Mesodermal cell (in vitro differentiated cells): ENCODE measurements at regions not wholly inside any gene's neighbourhood (a gene's known extent, or its start where the extent isn't known, plus 50 kb on each side); places are given as distances from the start of the nearest gene placed in this dataset.

Source experiments
- H3K27ac ChIP-seq: 2 replicates; pipeline ENCODE4 v1.7.0; 2013; ENCODE audit warnings: mild to moderate bottlenecking, low read depth, low read length, moderate library complexity; ENCODE audit not compliant: severe bottlenecking
- H3K36me3 ChIP-seq: 2 replicates; pipeline ENCODE4 v1.7.1; 2013; ENCODE audit warnings: mild to moderate bottlenecking, low read length, moderate library complexity; ENCODE audit not compliant: control insufficient read depth, insufficient read depth
- H3K4me1 ChIP-seq: one replicate; pipeline ENCODE4 v1.7.1; 2013; ENCODE audit warnings: mild to moderate bottlenecking, low read length; ENCODE audit not compliant: insufficient read depth, control insufficient read depth, poor library complexity, severe bottlenecking
- H3K4me3 ChIP-seq: 2 replicates; pipeline ENCODE4 v1.7.0; 2013; ENCODE audit warnings: low read length, control low read depth, mild to moderate bottlenecking; ENCODE audit not compliant: insufficient read depth, poor library complexity, severe bottlenecking; ENCODE audit errors: extremely low read depth
- H3K9me3 ChIP-seq: 2 replicates; pipeline ENCODE4 v1.7.1; 2013; ENCODE audit warnings: mild to moderate bottlenecking, low read length, moderate library complexity; ENCODE audit not compliant: control insufficient read depth
- WGBS, 2 experiments: methylation state at CpG; one replicate each; pipeline ENCODE4 v1.1.5; 2013; ENCODE audit warnings: missing lambda C conversion rate in 2 of 2; ENCODE audit not compliant: insufficient coverage in 2 of 2; 5-methylcytosine and 5-hydroxymethylcytosine counted together

- Histone ChIP-seq H3K4me3 (no peak overlapping the region), H3K27ac (no peak overlapping the region), H3K36me3 (no peaks in the 10 kb centered on the region), H3K9me3 (no peaks in the 10 kb centered on the region), H3K4me1 (no peaks in the 10 kb centered on the region)
- no CpG with 5 or more reads among the region's 3 CpGs for WGBS, 2 experiments
Observed at GRCh38 chr17:71689782-71690181, 431.0 kb upstream of the SOX9 start.

GRCh38 chr17:71699907-71700306, 420.9 kb upstream of the SOX9 start:
- no peaks in the 10 kb centered on the region for H3K9me3 ChIP-seq
- H3K4me1 ChIP-seq, result no peaks in the 10 kb centered on the region
- no peak overlapping the region for H3K27ac ChIP-seq
- H3K4me3 ChIP-seq, result no peak overlapping the region
- H3K36me3 ChIP-seq, result no peaks in the 10 kb centered on the region

GRCh38 chr17:71703701-71704100, 417.1 kb upstream of the SOX9 start:
- no peaks in the 10 kb centered on the region for H3K4me1 ChIP-seq
- WGBS, 2 experiments, result 79 to 97% methylated on average over 2 of the region's 2 CpGs

GRCh38 chr17:71709271-71709890, 411.4 kb upstream of the SOX9 start:
- no peak overlapping the region for H3K27ac ChIP-seq
- no peak overlapping the region for H3K4me3 ChIP-seq
- no peaks in the 10 kb centered on the region for H3K4me1 ChIP-seq
- 100% methylated on average over 2 of the region's 3 CpGs; no CpG with 5 or more reads in 1 of the 2 experiments for WGBS, 2 experiments
- no peaks in the 10 kb centered on the region for H3K36me3 ChIP-seq
- H3K9me3 ChIP-seq, result no peaks in the 10 kb centered on the region

More at GRCh38 chr17:71703701-71704100, 417.1 kb upstream of the SOX9 start:
- H3K9me3 ChIP-seq, result no peaks in the 10 kb centered on the region
- H3K27ac ChIP-seq, result no peak overlapping the region
- H3K36me3 ChIP-seq, result no peaks in the 10 kb centered on the region
- H3K4me3 ChIP-seq, result no peak overlapping the region

- Histone ChIP-seq H3K4me1 (no peaks in the 10 kb centered on the region), H3K4me3 (no peak overlapping the region), H3K27ac (no peak overlapping the region), H3K9me3 (no peaks in the 10 kb centered on the region), H3K36me3 (no peaks in the 10 kb centered on the region)
- WGBS, 2 experiments, result 86 to 100% methylated on average over 1 to 3 of the region's 4 CpGs
Observed at GRCh38 chr17:71709946-71710345, 410.9 kb upstream of the SOX9 start.

GRCh38 chr17:71710816-71711215, 410.0 kb upstream of the SOX9 start:
- no peak overlapping the region for H3K27ac ChIP-seq
- WGBS, 2 experiments, result no CpG with 5 or more reads among the region's 1 CpG

GRCh38 chr17:71713846-71714245, 407.0 kb upstream of the SOX9 start:
- no peaks in the 10 kb centered on the region for H3K9me3 ChIP-seq
- H3K27ac ChIP-seq, result no peak overlapping the region
- H3K4me3 ChIP-seq, result no peak overlapping the region
- H3K4me1 ChIP-seq, result no peaks in the 10 kb centered on the region
- no peaks in the 10 kb centered on the region for H3K36me3 ChIP-seq
- 81 to 100% methylated on average over 2 to 3 of the region's 3 CpGs for WGBS, 2 experiments

More at GRCh38 chr17:71710816-71711215, 410.0 kb upstream of the SOX9 start:
- H3K36me3 ChIP-seq, result no peaks in the 10 kb centered on the region
- H3K4me1 ChIP-seq, result no peaks in the 10 kb centered on the region
- no peak overlapping the region for H3K4me3 ChIP-seq
- H3K9me3 ChIP-seq, result no peaks in the 10 kb centered on the region

- Histone ChIP-seq H3K4me3 (no peak overlapping the region), H3K9me3 (no peaks in the 10 kb centered on the region), H3K27ac (no peak overlapping the region), H3K36me3 (no peaks in the 10 kb centered on the region), H3K4me1 (no peaks in the 10 kb centered on the region)
- WGBS, 2 experiments, result 82 to 85% methylated on average over 1 to 2 of the region's 2 CpGs
Observed at GRCh38 chr17:71724339-71724738, 396.5 kb upstream of the SOX9 start.

- no peaks in the 10 kb centered on the region for H3K4me1 ChIP-seq
- H3K4me3 ChIP-seq, result no peak overlapping the region
- H3K36me3 ChIP-seq, result no peaks in the 10 kb centered on the region
- H3K9me3 ChIP-seq, result no peaks in the 10 kb centered on the region
- no CpG with 5 or more reads among the region's 3 CpGs for WGBS, 2 experiments
- no peak overlapping the region for H3K27ac ChIP-seq
Observed at GRCh38 chr17:71725811-71726210, 395.0 kb upstream of the SOX9 start.

GRCh38 chr17:71726341-71726740, 394.5 kb upstream of the SOX9 start:
- no peak overlapping the region for H3K27ac ChIP-seq
- no peaks in the 10 kb centered on the region for H3K9me3 ChIP-seq
- WGBS, 2 experiments, result 89 to 98% methylated on average over 4 to 5 of the region's 5 CpGs
- H3K36me3 ChIP-seq, result no peaks in the 10 kb centered on the region
- H3K4me3 ChIP-seq, result no peak overlapping the region
- H3K4me1 ChIP-seq, result no peaks in the 10 kb centered on the region

GRCh38 chr17:71727292-71727691, 393.5 kb upstream of the SOX9 start:
- WGBS, 2 experiments, result 100% methylated on average over 1 of the region's 5 CpGs
- no peaks in the 10 kb centered on the region for H3K4me1 ChIP-seq
- H3K36me3 ChIP-seq, result no peaks in the 10 kb centered on the region
- no peak overlapping the region for H3K27ac ChIP-seq
- H3K4me3 ChIP-seq, result no peak overlapping the region
- H3K9me3 ChIP-seq, result no peaks in the 10 kb centered on the region
